ENCODE measurements at regions not wholly inside any gene's neighbourhood (a gene's known extent, or its start where the extent isn't known, plus 50 kb on each side); places are given as distances from the start of the nearest gene placed in this dataset.
"Not testable (repeated sequence)": the region's sequence is repeated elsewhere in the genome, so short reads cannot be mapped to it uniquely, and the experiment has no call there.

DNA sequence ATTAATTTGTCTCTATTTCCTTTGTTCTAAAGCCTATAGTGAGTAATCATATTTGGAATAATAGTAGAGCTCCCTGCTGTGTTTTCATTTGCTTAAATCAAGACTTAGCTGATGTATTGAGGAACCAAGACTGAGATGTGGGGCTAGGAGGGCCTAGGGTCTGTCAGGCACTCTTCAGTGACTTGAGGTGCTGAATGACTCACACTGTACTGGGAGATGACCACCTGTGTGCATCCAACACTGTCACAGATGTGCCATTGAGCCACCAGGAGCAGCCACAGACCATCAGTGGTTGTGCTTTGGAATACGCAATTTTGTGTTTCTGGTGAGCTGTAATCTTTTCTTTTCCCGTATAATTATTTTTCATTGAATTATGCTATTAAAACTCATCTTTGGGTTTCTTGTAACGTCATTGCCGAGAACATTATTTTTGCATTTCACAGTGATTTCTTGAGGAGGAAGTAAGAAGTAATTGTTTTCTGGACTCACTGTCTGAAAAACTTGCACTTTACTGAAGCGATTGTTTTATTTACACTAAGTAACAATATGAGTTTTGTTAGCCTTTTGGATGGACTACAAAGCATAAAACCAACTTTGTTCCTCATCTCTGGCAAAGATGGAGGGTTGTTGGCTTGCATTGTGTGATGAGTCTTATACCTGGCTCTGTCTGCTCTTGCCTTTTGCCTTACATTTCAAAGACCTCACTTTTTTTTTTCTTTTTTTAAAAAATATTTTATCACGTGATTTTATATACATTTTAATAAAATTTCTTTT, 872.2 kb upstream of the TPTE start:
- not testable (repeated sequence) for H3K27me3 ChIP-seq (replicated peaks; ENCODE audit: control insufficient read depth, insufficient read depth, low read length, poor library complexity, severe bottlenecking); DNase-seq; H3K4me1 ChIP-seq (ENCODE audit: control insufficient read depth, insufficient read depth, low read length, poor library complexity, severe bottlenecking); H3K36me3 ChIP-seq (ENCODE audit: control insufficient read depth, insufficient read depth, low read length); H3K4me3 ChIP-seq (ENCODE audit: insufficient read depth, low read depth, low read length, poor library complexity, severe bottlenecking); H3K9me3 ChIP-seq (ENCODE audit: control insufficient read depth, low read length); H3K27ac ChIP-seq (ENCODE audit: insufficient read depth, low read length, poor library complexity, severe bottlenecking)

DNA sequence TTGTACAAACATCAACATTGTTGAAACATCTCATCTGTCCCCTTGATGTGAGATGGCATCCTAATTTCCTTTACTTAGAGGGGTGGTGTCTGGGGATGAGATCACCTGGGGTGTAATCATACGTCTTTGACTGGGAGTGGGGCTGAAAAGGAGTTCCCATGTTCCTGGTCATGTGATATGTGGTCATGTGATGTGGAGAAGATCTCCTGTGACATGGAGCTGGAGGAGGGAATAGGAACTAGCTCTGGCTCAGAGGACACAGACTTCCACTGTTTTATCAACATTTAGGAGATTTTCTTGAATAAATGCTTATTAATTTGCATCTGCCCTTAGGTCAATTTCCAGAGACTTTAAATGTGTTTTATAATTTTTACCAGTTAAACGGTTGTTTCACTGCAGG, 868.6 kb upstream of the TPTE start:
- not testable (repeated sequence) for H3K4me1 ChIP-seq (ENCODE audit: control insufficient read depth, insufficient read depth, low read length, poor library complexity, severe bottlenecking); H3K36me3 ChIP-seq (ENCODE audit: control insufficient read depth, insufficient read depth, low read length); DNase-seq; H3K27ac ChIP-seq (ENCODE audit: insufficient read depth, low read length, poor library complexity, severe bottlenecking); H3K9me3 ChIP-seq (ENCODE audit: control insufficient read depth, low read length); H3K4me3 ChIP-seq (ENCODE audit: insufficient read depth, low read depth, low read length, poor library complexity, severe bottlenecking); H3K27me3 ChIP-seq (replicated peaks; ENCODE audit: control insufficient read depth, insufficient read depth, low read length, poor library complexity, severe bottlenecking)

DNA sequence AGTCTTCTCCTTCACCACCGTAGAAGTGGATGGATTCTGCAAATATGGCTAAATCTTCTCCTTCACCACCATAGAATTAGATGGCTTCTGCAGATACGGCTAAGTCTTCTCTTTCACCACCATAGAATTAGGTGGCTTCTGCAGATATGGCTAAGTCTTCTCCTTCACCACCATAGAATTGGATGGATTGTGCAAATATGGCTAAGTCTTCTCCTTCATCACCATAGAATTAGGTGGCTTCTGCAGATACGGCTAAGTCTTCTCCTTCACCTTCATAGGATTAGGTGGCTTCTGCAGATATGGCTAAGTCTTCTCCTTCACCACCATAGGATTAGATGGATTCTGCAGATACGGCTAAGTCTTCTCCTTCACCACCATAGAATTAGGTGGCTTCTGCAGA, 866.2 kb upstream of the TPTE start:
- not testable (repeated sequence) for H3K27ac ChIP-seq (ENCODE audit: insufficient read depth, low read length, poor library complexity, severe bottlenecking); H3K4me3 ChIP-seq (ENCODE audit: insufficient read depth, low read depth, low read length, poor library complexity, severe bottlenecking); H3K9me3 ChIP-seq (ENCODE audit: control insufficient read depth, low read length); DNase-seq; H3K4me1 ChIP-seq (ENCODE audit: control insufficient read depth, insufficient read depth, low read length, poor library complexity, severe bottlenecking); H3K27me3 ChIP-seq (replicated peaks; ENCODE audit: control insufficient read depth, insufficient read depth, low read length, poor library complexity, severe bottlenecking); H3K36me3 ChIP-seq (ENCODE audit: control insufficient read depth, insufficient read depth, low read length)

DNA sequence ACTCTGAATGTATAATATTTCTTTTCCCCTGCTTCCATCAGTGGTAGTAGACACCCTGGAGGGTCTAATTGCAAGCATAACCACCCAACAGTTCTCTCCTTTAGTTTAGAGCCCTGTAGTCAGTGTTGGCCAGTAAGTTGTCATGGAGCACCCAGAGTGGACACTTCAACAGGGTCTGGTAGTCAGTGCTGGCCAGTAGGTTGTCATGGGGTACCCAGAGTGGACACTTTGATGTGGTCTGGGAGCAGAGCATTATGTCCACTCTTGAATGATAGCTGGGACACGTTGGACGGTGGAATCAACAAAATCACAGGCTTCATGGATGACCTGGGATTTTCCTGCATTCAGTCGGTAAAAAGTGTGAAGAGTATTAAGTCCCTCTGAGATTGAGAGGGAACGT, 864.9 kb upstream of the TPTE start:
- not testable (repeated sequence) for H3K27me3 ChIP-seq (replicated peaks; ENCODE audit: control insufficient read depth, insufficient read depth, low read length, poor library complexity, severe bottlenecking); H3K9me3 ChIP-seq (ENCODE audit: control insufficient read depth, low read length); DNase-seq; H3K4me1 ChIP-seq (ENCODE audit: control insufficient read depth, insufficient read depth, low read length, poor library complexity, severe bottlenecking); H3K27ac ChIP-seq (ENCODE audit: insufficient read depth, low read length, poor library complexity, severe bottlenecking); H3K36me3 ChIP-seq (ENCODE audit: control insufficient read depth, insufficient read depth, low read length); H3K4me3 ChIP-seq (ENCODE audit: insufficient read depth, low read depth, low read length, poor library complexity, severe bottlenecking)

DNA sequence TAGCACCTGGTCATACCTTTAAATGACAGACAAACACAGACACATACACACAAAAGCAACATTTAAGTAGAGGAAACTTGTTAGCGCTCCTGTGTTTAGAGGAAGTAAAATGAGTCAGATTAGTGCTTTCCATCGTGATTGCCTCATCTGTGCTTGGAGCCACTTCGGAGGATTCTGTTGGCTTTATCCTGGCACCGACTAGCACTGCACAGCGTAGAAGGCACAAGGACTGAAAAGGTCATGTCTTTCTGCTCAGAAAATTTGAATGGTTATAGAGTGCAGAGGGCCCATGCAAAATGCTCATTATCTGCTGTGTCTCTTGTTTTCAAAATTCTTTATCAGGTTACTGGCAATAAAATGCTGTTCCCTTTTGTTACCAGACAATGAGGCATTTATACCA, 863.6 kb upstream of the TPTE start:
- not testable (repeated sequence) for DNase-seq; H3K36me3 ChIP-seq (ENCODE audit: control insufficient read depth, insufficient read depth, low read length); H3K27me3 ChIP-seq (replicated peaks; ENCODE audit: control insufficient read depth, insufficient read depth, low read length, poor library complexity, severe bottlenecking); H3K4me1 ChIP-seq (ENCODE audit: control insufficient read depth, insufficient read depth, low read length, poor library complexity, severe bottlenecking); H3K4me3 ChIP-seq (ENCODE audit: insufficient read depth, low read depth, low read length, poor library complexity, severe bottlenecking); H3K27ac ChIP-seq (ENCODE audit: insufficient read depth, low read length, poor library complexity, severe bottlenecking); H3K9me3 ChIP-seq (ENCODE audit: control insufficient read depth, low read length)

DNA sequence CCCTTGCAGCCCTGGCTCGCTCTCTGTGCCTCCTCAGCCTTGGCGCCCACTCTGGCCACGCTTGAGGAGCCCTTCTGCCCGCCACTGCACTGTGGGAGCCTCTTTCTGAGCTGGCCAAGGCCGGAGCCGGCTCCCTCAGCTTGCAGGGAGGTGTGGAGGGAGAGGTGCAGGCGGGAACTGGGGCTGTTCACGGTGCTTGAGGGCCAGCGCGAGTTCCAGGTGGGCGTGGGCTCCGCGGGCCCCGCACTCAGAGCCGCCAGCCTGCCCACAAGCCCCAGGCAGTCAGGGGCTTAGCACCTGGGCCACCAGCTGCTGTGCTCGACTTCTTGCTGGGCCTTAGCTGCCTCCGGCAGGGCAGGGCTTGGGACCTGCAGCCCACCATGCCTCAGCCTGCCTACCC, 861.5 kb upstream of the TPTE start:
- H3K27ac ChIP-seq (ENCODE audit: insufficient read depth, low read length, poor library complexity, severe bottlenecking); H3K27me3 ChIP-seq (replicated peaks; ENCODE audit: control insufficient read depth, insufficient read depth, low read length, poor library complexity, severe bottlenecking); DNase-seq; H3K36me3 ChIP-seq (ENCODE audit: control insufficient read depth, insufficient read depth, low read length); H3K9me3 ChIP-seq (ENCODE audit: control insufficient read depth, low read length); H3K4me1 ChIP-seq (ENCODE audit: control insufficient read depth, insufficient read depth, low read length, poor library complexity, severe bottlenecking); H3K4me3 ChIP-seq (ENCODE audit: insufficient read depth, low read depth, low read length, poor library complexity, severe bottlenecking): not testable (repeated sequence)

DNA sequence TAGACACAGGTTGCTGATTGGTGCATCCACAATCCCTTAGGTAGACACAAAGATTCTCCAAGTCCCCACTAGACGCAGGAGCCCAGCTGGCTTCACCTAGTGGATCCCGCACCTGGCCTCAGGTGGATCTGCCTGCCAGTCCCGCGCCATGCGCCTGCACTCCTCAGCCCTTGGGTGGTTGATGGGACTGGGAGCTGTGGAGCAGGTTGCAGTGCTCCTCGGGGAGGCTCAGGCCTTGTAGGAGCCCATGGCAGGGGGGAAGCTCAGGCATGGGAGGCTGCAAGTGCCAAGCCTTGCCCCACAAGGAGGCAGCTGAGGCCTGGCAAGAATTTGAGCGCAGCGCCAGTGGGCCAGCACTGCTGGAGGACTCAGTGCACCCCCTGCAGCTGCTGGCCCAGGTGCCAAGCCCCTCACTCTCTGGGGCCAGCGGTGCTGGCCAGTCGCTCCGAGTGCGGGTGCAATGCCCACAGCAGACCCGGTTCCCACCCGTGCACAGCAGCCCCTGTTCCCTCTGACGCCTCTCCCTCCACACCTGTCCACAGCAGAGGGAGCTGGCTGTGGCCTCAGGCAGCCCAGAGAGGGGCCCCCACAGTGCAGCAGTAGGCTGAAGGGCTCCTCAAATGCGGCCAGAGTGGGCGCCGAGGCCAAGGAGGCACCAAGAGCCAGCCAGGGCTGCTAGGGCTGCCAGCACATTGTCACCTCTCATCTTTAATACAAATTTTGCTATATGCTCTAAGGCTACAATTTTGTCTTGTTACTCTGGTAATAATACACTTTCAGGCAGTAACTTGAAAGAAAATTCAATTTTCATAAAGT, 857.3 kb upstream of the TPTE start:
- H3K9me3 ChIP-seq (ENCODE audit: control insufficient read depth, low read length); DNase-seq; H3K36me3 ChIP-seq (ENCODE audit: control insufficient read depth, insufficient read depth, low read length); H3K4me1 ChIP-seq (ENCODE audit: control insufficient read depth, insufficient read depth, low read length, poor library complexity, severe bottlenecking); H3K4me3 ChIP-seq (ENCODE audit: insufficient read depth, low read depth, low read length, poor library complexity, severe bottlenecking); H3K27me3 ChIP-seq (replicated peaks; ENCODE audit: control insufficient read depth, insufficient read depth, low read length, poor library complexity, severe bottlenecking); H3K27ac ChIP-seq (ENCODE audit: insufficient read depth, low read length, poor library complexity, severe bottlenecking): not testable (repeated sequence)

DNA sequence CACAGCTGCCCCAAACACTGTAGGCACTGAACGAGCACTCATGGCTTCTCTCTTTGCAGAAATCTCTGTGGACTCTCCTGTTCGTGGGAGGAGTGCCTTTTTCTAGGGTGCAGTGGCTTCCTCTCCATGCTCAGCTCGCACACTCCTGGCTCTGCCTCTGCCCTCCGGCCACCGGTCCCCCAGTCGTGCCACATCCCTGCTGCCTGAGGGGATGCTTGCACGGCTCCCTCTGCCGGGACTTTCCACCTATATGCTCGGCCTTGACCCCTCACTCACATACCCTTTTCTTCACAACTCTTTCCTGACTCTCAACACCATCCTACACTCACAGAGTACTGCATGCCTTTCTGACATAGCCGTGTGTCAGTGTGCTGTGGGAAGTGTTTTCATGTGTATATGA, 845.6 kb upstream of the TPTE start:
- H3K9me3 ChIP-seq (ENCODE audit: control insufficient read depth, low read length); H3K27me3 ChIP-seq (replicated peaks; ENCODE audit: control insufficient read depth, insufficient read depth, low read length, poor library complexity, severe bottlenecking); H3K4me3 ChIP-seq (ENCODE audit: insufficient read depth, low read depth, low read length, poor library complexity, severe bottlenecking); DNase-seq; H3K4me1 ChIP-seq (ENCODE audit: control insufficient read depth, insufficient read depth, low read length, poor library complexity, severe bottlenecking); H3K36me3 ChIP-seq (ENCODE audit: control insufficient read depth, insufficient read depth, low read length); H3K27ac ChIP-seq (ENCODE audit: insufficient read depth, low read length, poor library complexity, severe bottlenecking): not testable (repeated sequence)

DNA sequence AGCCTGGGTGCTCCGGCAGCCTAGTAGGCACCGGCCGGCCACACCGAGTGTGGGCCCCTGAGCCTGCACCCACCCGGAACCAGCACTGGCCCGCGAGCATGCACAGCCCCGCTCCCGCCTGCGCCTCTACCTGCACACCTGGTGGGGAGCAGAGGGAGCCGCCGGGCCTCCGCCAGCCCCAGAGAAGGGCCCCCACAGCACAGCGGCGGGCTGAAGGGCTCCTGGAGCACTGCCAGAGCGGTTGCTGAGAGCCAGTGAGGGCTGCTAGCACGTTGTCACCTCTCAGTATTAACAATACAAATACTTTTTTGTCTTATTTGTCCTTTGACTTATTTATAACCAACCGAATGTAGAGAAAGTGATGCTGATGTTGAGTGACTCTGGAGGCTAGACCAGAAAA, 842.4 kb upstream of the TPTE start:
- not testable (repeated sequence) for H3K27me3 ChIP-seq (replicated peaks; ENCODE audit: control insufficient read depth, insufficient read depth, low read length, poor library complexity, severe bottlenecking); H3K27ac ChIP-seq (ENCODE audit: insufficient read depth, low read length, poor library complexity, severe bottlenecking); H3K36me3 ChIP-seq (ENCODE audit: control insufficient read depth, insufficient read depth, low read length)

DNA sequence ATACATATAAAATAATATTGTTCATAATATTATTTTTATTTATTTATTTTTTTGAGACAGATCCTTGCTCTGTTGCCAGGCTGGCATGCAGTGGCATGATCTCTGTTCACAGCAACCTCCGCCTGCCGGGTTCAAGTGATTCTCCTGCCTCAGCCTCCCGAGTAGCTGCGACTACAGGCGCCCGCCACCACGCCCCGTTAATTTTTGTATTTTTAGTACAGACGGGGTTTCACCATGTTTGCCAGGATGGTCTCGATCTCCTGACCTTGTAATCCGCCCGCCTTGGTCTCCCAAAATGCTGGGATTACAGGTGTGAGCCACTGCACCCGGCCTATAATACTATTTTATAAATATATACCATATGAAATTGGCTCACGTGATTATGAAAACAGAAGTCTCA, 832.4 kb upstream of the TPTE start:
- H3K27ac ChIP-seq (ENCODE audit: insufficient read depth, low read length, poor library complexity, severe bottlenecking); DNase-seq; H3K4me3 ChIP-seq (ENCODE audit: insufficient read depth, low read depth, low read length, poor library complexity, severe bottlenecking); H3K36me3 ChIP-seq (ENCODE audit: control insufficient read depth, insufficient read depth, low read length); H3K4me1 ChIP-seq (ENCODE audit: control insufficient read depth, insufficient read depth, low read length, poor library complexity, severe bottlenecking); H3K27me3 ChIP-seq (replicated peaks; ENCODE audit: control insufficient read depth, insufficient read depth, low read length, poor library complexity, severe bottlenecking); H3K9me3 ChIP-seq (ENCODE audit: control insufficient read depth, low read length): not testable (repeated sequence)

More for the DNA sequence above, 842.4 kb upstream of the TPTE start:
- H3K9me3 ChIP-seq (ENCODE audit: control insufficient read depth, low read length); H3K4me1 ChIP-seq (ENCODE audit: control insufficient read depth, insufficient read depth, low read length, poor library complexity, severe bottlenecking); H3K4me3 ChIP-seq (ENCODE audit: insufficient read depth, low read depth, low read length, poor library complexity, severe bottlenecking); DNase-seq: not testable (repeated sequence)

All from effector memory CD4-positive, alpha-beta T cell (primary cell).